Adrenal gland (tissue), 5 donors: ENCODE measurements at regions not wholly inside any gene's neighbourhood (a gene's known extent, or its start where the extent isn't known, plus 50 kb on each side); places are given as distances from the start of the nearest gene placed in this dataset.

Source experiments
- POLR2A ChIP-seq, 2 donors: fragments of 450-650 bp; IDR thresholded peaks; one replicate each; pipeline ENCODE4 v1.6.1; 2017; ENCODE audit warnings: antibody characterized with exemption in 2 of 2, mild to moderate bottlenecking in 2 of 2, moderate library complexity in 1 of 2
- TF ChIP-seq, protein P1 (sequence below), 6 experiments: fragments of 450-650 bp in 4 of 6; fragments of 200-600 bp in 2 of 6; sonication (generic) in 1 of 6; IDR thresholded peaks; 1 replicate in 5 of 6; 2 replicates in 1 of 6; pipeline versions ENCODE4 v1.5.1 to v1.8.0; 2016 to 2021; ENCODE audit warnings: antibody characterized with exemption in 6 of 6, mild to moderate bottlenecking in 2 of 6, moderate library complexity in 1 of 6
- donor health status: DM: no; HTN: no; CAD: no.

DNA sequence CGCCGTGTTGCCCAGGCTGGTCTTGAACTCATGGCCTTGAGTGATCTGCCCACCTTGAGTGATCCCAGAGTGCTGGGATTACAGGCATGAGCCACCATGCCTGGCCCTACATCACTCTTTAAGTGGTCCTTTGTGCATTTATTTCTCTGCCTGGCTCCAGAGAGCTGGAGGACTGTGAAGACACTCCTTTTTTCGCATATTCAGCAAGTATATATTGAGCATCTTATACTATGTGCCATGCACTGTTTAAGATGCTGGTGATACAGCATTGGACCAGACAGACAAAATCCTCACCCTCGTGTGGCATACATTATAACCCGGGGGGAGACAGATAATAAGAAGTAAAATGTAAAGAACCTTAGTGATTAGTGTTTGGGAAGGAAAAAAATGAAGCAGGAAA lies 66.8 kb upstream of the NPAS1 start:
- TF ChIP-seq, protein P1, sequence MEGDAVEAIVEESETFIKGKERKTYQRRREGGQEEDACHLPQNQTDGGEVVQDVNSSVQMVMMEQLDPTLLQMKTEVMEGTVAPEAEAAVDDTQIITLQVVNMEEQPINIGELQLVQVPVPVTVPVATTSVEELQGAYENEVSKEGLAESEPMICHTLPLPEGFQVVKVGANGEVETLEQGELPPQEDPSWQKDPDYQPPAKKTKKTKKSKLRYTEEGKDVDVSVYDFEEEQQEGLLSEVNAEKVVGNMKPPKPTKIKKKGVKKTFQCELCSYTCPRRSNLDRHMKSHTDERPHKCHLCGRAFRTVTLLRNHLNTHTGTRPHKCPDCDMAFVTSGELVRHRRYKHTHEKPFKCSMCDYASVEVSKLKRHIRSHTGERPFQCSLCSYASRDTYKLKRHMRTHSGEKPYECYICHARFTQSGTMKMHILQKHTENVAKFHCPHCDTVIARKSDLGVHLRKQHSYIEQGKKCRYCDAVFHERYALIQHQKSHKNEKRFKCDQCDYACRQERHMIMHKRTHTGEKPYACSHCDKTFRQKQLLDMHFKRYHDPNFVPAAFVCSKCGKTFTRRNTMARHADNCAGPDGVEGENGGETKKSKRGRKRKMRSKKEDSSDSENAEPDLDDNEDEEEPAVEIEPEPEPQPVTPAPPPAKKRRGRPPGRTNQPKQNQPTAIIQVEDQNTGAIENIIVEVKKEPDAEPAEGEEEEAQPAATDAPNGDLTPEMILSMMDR (IDR thresholded peaks at IDR 0.05), result no peak
- no peak for TF ChIP-seq POLR2A (IDR thresholded peaks at IDR 0.05)
